ENCODE measurements at regions not wholly inside any gene's neighbourhood (a gene's known extent, or its start where the extent isn't known, plus 50 kb on each side); places are given as distances from the start of the nearest gene placed in this dataset.

GRCh38 chrX:149286940-149287349, 218.2 kb downstream of the IDS start:
- intact Hi-C loops (cut with DNase I; ENCODE audit: low total_unique reads) = no loop called here
- no peak overlapping the region for H3K27ac ChIP-seq
- H3K9me3 ChIP-seq = no peaks in the 10 kb centered on the region
- H3K4me1 ChIP-seq = no peaks in the 10 kb centered on the region
- H3K4me3 ChIP-seq = no peak overlapping the region
- WGBS, 5 donors = 22 to 31% (median 24%) methylated on average over 4 of the region's 4 CpGs
- H3K36me3 ChIP-seq = no peaks in the 10 kb centered on the region
- TF ChIP-seq, protein P1, sequence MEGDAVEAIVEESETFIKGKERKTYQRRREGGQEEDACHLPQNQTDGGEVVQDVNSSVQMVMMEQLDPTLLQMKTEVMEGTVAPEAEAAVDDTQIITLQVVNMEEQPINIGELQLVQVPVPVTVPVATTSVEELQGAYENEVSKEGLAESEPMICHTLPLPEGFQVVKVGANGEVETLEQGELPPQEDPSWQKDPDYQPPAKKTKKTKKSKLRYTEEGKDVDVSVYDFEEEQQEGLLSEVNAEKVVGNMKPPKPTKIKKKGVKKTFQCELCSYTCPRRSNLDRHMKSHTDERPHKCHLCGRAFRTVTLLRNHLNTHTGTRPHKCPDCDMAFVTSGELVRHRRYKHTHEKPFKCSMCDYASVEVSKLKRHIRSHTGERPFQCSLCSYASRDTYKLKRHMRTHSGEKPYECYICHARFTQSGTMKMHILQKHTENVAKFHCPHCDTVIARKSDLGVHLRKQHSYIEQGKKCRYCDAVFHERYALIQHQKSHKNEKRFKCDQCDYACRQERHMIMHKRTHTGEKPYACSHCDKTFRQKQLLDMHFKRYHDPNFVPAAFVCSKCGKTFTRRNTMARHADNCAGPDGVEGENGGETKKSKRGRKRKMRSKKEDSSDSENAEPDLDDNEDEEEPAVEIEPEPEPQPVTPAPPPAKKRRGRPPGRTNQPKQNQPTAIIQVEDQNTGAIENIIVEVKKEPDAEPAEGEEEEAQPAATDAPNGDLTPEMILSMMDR (IDR thresholded peaks at IDR 0.05) = peak in 4 of 7 experiments; percentile 38 to 65 (median 43)
- TF ChIP-seq POLR2AphosphoS5 (IDR thresholded peaks at IDR 0.05) = no peak
- peak; percentile 44 to 78 for DNase-seq
- no peaks in the 10 kb centered on the region for H3K27me3 ChIP-seq

DNA sequence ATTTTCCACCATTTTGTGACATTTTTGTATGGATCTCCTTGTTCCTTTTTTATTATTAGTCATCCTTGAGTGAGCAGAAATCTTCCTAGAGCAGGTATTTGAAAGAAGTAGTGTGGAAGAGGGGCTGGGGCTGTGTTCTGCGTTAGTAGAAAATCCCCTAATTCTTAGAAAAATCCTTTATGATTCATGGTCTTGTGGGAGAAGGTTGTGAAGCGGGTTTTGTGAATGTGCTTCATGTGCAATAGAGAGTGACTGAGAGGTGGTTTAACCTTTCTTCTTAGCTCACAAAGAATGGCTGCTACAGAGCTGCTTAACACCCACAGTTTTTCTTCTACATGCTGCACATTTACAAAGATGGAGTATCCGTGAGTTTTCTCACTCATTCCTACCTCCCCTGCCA, 220.5 kb downstream of the IDS start:
- WGBS, 5 donors = 59 to 85% (median 65%) methylated on average over 3 of the region's 3 CpGs
- no peak for DNase-seq
- H3K27me3 ChIP-seq = no peaks in the 10 kb centered on the region
- no peaks in the 10 kb centered on the region for H3K9me3 ChIP-seq
- no peaks in the 10 kb centered on the region for H3K4me1 ChIP-seq
- intact Hi-C loops (cut with DNase I; ENCODE audit: low total_unique reads) = no loop called here
- H3K27ac ChIP-seq = no peak overlapping the region
- TF ChIP-seq POLR2A (IDR thresholded peaks at IDR 0.05) (no peak), POLR2AphosphoS5 (IDR thresholded peaks at IDR 0.05) (no peak), EP300 (IDR thresholded peaks at IDR 0.05) (no peak)
- TF ChIP-seq, protein P1 (IDR thresholded peaks at IDR 0.05) = no peak
- H3K36me3 ChIP-seq = no peaks in the 10 kb centered on the region
- H3K4me3 ChIP-seq = no peak overlapping the region

DNA sequence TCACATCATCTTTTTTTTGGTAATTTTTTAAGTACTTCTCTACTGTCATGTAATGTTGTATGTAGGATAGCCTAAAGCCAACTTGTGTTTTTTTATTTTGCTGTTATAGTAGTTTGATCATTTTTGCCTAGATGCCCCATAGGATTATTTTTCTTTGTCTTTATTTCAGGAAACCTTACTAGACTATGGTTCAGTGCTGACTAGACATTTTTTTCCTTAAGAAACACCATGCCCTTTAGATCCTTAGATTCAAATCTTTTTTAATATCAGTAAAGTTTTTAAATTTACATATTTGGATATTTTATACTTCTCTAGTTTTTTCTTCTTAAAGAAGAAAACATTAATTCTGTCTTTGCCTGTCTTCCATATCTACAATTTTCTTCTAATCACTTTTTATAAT, 221.3 kb downstream of the IDS start:
- Histone ChIP-seq H3K4me1 (no peaks in the 10 kb centered on the region), H3K9me3 (no peaks in the 10 kb centered on the region), H3K27ac (no peak overlapping the region), H3K27me3 (no peaks in the 10 kb centered on the region), H3K36me3 (no peaks in the 10 kb centered on the region), H3K4me3 (no peak overlapping the region)
- TF ChIP-seq, protein P1 (IDR thresholded peaks at IDR 0.05) = no peak
- no peak for TF ChIP-seq POLR2A (IDR thresholded peaks at IDR 0.05)
- intact Hi-C loops (cut with DNase I; ENCODE audit: low total_unique reads) = no loop called here
- DNase-seq = no peak

DNA sequence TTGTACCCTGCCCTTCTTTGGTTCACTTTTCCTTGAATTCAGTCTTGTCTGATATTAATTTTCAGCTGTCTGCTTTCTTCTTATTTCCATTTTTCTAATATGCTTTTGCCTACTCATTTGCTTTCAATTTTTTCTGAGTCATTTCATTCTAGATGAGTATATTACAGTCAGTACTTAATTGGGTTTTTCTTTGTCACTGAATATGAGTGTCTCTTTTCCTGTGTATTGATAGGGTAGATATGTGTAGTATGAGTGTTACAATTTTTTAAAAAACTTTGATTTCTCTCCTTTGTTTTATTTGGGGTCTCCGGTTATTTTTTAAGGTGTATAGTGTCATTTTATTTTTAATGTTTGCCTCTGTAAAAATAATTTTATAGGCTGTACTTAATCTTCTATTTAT, 222.2 kb downstream of the IDS start:
- no peaks in the 10 kb centered on the region for H3K4me1 ChIP-seq
- no peaks in the 10 kb centered on the region for H3K27me3 ChIP-seq
- no peak overlapping the region for H3K27ac ChIP-seq
- 75 to 93% (median 86%) methylated on average over 1 of the region's 1 CpG for WGBS, 5 donors
- no peaks in the 10 kb centered on the region for H3K9me3 ChIP-seq
- DNase-seq = no peak
- no peak overlapping the region for H3K4me3 ChIP-seq
- H3K36me3 ChIP-seq = no peaks in the 10 kb centered on the region
- no peak for TF ChIP-seq EP300 (IDR thresholded peaks at IDR 0.05)
- TF ChIP-seq, protein P1 (IDR thresholded peaks at IDR 0.05) = no peak
- no peak for TF ChIP-seq POLR2A (IDR thresholded peaks at IDR 0.05)
- no peak for TF ChIP-seq POLR2AphosphoS5 (IDR thresholded peaks at IDR 0.05)
- intact Hi-C loops (cut with DNase I; ENCODE audit: low total_unique reads) = no loop called here

- H3K4me1 ChIP-seq = no peaks in the 10 kb centered on the region
- H3K9me3 ChIP-seq = no peaks in the 10 kb centered on the region
- intact Hi-C loops (cut with DNase I; ENCODE audit: low total_unique reads) = no loop called here
- H3K36me3 ChIP-seq = no peaks in the 10 kb centered on the region
- H3K27ac ChIP-seq = no peak overlapping the region
- no peaks in the 10 kb centered on the region for H3K27me3 ChIP-seq
- TF ChIP-seq, protein P1 (IDR thresholded peaks at IDR 0.05) = no peak
- TF ChIP-seq EP300 (IDR thresholded peaks at IDR 0.05) (no peak), POLR2A (IDR thresholded peaks at IDR 0.05) (no peak), POLR2AphosphoS5 (IDR thresholded peaks at IDR 0.05) (no peak)
- H3K4me3 ChIP-seq = no peak overlapping the region
- no peak for DNase-seq
Measured at GRCh38 chrX:149280011-149280410, 225.1 kb downstream of the IDS start.
